SK-N-SH treated with all-trans-retinoic acid at 6 μM for 48 hours (cell line): ENCODE measurements at regions not wholly inside any gene's neighbourhood (a gene's known extent, or its start where the extent isn't known, plus 50 kb on each side); places are given as distances from the start of the nearest gene placed in this dataset.
A peak's percentile ranks its signal among the peaks of the same experiment; 100 is the strongest.

Experiments used
- ATAC-seq: fragments of 200-7000 bp; cut with Tn5 transposase; 3 replicates; pipeline ENCODE4 v1.9.1; 2020; ENCODE audit warnings: mild to moderate bottlenecking, moderate library complexity
- ARNTL ChIP-seq: fragments of 450-650 bp; formaldehyde crosslinking; IDR thresholded peaks from 2 replicates; pipeline ENCODE4 v1.5.0; 2020; ENCODE audit warnings: low read depth, mild to moderate bottlenecking, moderate library complexity, borderline replicate concordance
- BACH2 ChIP-seq: fragments of 250-450 bp; sonication (Bioruptor Pico); IDR thresholded peaks from 2 replicates; pipeline ENCODE4 v1.9.0; 2021; ENCODE audit warnings: mild to moderate bottlenecking, borderline replicate concordance
- CSDC2 ChIP-seq: fragments of 250-450 bp; sonication (Bioruptor Pico); IDR thresholded peaks from 2 replicates; pipeline ENCODE4 v1.5.0; 2020; ENCODE audit warnings: mild to moderate bottlenecking, moderate library complexity
- ESRRG ChIP-seq: fragments of 250-450 bp; sonication (Bioruptor Pico); IDR thresholded peaks from 2 replicates; pipeline ENCODE4 v1.6.1; 2021; ENCODE audit warnings: mild to moderate bottlenecking
- GLIS3 ChIP-seq: fragments of 250-450 bp; sonication (Bioruptor Pico); IDR thresholded peaks from 2 replicates; pipeline ENCODE4 v1.5.0; 2020; ENCODE audit warnings: mild to moderate bottlenecking, moderate library complexity
- ISL1 ChIP-seq: fragments of 250-450 bp; sonication (Bioruptor Pico); IDR thresholded peaks from 2 replicates; pipeline ENCODE4 v2.1.2; 2022; ENCODE audit warnings: mild to moderate bottlenecking, moderate library complexity
- OSR1 ChIP-seq: fragments of 250-450 bp; sonication (Bioruptor Pico); IDR thresholded peaks from 2 replicates; pipeline ENCODE4 v1.8.0; 2022; ENCODE audit warnings: moderate library complexity, mild to moderate bottlenecking, inconsistent platforms
- PATZ1 ChIP-seq: fragments of 250-450 bp; sonication (Bioruptor Pico); IDR thresholded peaks from 2 replicates; pipeline ENCODE4 v1.8.0; 2020; ENCODE audit warnings: mild to moderate bottlenecking, moderate library complexity, borderline replicate concordance
- PPARA ChIP-seq: fragments of 250-450 bp; sonication (Bioruptor Pico); IDR thresholded peaks from 2 replicates; pipeline ENCODE4 v1.5.0; 2020; ENCODE audit warnings: mild to moderate bottlenecking, borderline replicate concordance
- SNAI2 ChIP-seq: fragments of 250-450 bp; sonication (Bioruptor Pico); IDR thresholded peaks from 2 replicates; pipeline ENCODE4 v1.5.0; 2020; ENCODE audit warnings: mild to moderate bottlenecking, moderate library complexity
- TCF4 ChIP-seq: fragments of 250-450 bp; sonication (Bioruptor Pico); IDR thresholded peaks from 2 replicates; pipeline ENCODE4 v1.8.0; 2021; ENCODE audit warnings: mild to moderate bottlenecking, moderate library complexity, borderline replicate concordance
- TOX ChIP-seq: fragments of 250-450 bp; sonication (Bioruptor Pico); IDR thresholded peaks from 2 replicates; pipeline ENCODE4 v1.8.0; 2021; ENCODE audit warnings: mild to moderate bottlenecking, moderate library complexity, borderline replicate concordance
- ZC3H10 ChIP-seq: fragments of 250-450 bp; sonication (Bioruptor Pico); IDR thresholded peaks from 2 replicates; pipeline ENCODE4 v1.5.1; 2021; ENCODE audit warnings: mild to moderate bottlenecking, moderate library complexity
- ZFP3 ChIP-seq: fragments of 250-450 bp; sonication (Bioruptor Pico); IDR thresholded peaks from 2 replicates; pipeline ENCODE4 v1.5.0; 2020; ENCODE audit warnings: mild to moderate bottlenecking, moderate library complexity
- ZNF565 ChIP-seq: fragments of 450-650 bp; formaldehyde crosslinking; conservative IDR thresholded peaks from 2 replicates; pipeline ENCODE4 v1.5.0; 2020; ENCODE audit warnings: low read depth, mild to moderate bottlenecking, moderate library complexity
- ZNF70 ChIP-seq: fragments of 450-650 bp; formaldehyde crosslinking; IDR thresholded peaks from 2 replicates; pipeline ENCODE4 v1.5.0; 2020; ENCODE audit warnings: mild to moderate bottlenecking, moderate library complexity
- TF ChIP-seq, protein P1 (sequence below): fragments of 250-450 bp; sonication (Bioruptor Pico); IDR thresholded peaks from 2 replicates; pipeline ENCODE4 v1.8.0; 2021; ENCODE audit warnings: low read depth, mild to moderate bottlenecking, moderate library complexity, borderline replicate concordance

- ATAC-seq = peak; percentile 43; the same call in 2 of the 3 replicates
- TF ChIP-seq PPARA (CRISPR knock-in tag) (no peak), TCF4 (no peak), ZFP3 (CRISPR knock-in tag) (no peak), OSR1 (CRISPR knock-in tag) (no peak), ARNTL (CRISPR knock-in tag) (no peak), ZNF565 (CRISPR knock-in tag) (no peak), CSDC2 (CRISPR knock-in tag) (no peak), PATZ1 (CRISPR knock-in tag) (no peak), ISL1 (no peak), ESRRG (CRISPR knock-in tag) (no peak), ZC3H10 (CRISPR knock-in tag) (no peak), ZNF70 (CRISPR knock-in tag) (no peak)
- TF ChIP-seq, protein P1, sequence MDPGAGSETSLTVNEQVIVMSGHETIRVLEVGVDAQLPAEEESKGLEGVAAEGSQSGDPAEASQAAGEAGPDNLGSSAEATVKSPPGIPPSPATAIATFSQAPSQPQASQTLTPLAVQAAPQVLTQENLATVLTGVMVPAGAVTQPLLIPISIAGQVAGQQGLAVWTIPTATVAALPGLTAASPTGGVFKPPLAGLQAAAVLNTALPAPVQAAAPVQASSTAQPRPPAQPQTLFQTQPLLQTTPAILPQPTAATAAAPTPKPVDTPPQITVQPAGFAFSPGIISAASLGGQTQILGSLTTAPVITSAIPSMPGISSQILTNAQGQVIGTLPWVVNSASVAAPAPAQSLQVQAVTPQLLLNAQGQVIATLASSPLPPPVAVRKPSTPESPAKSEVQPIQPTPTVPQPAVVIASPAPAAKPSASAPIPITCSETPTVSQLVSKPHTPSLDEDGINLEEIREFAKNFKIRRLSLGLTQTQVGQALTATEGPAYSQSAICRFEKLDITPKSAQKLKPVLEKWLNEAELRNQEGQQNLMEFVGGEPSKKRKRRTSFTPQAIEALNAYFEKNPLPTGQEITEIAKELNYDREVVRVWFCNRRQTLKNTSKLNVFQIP = no peak
Observed at GRCh38 chr6:21538186-21538798, 55.3 kb upstream of the SOX4 start.

GRCh38 chr6:21539621-21540100 is 53.9 kb upstream of the SOX4 start:
- no peak for TF ChIP-seq GLIS3 (CRISPR knock-in tag)
- no peak for TF ChIP-seq OSR1 (CRISPR knock-in tag)
- TF ChIP-seq BACH2 (CRISPR knock-in tag) = no peak
- TF ChIP-seq ZFP3 (CRISPR knock-in tag) = no peak
- no peak for TF ChIP-seq PPARA (CRISPR knock-in tag)
- no peak for TF ChIP-seq TOX (CRISPR knock-in tag)
- no peak for TF ChIP-seq ISL1
- TF ChIP-seq SNAI2 (CRISPR knock-in tag) = no peak
- TF ChIP-seq, protein P1 = no peak
- no peak for ATAC-seq
